DOHH2 (cell line): ENCODE measurements at regions not wholly inside any gene's neighbourhood (a gene's known extent, or its start where the extent isn't known, plus 50 kb on each side); places are given as distances from the start of the nearest gene placed in this dataset.

Experiments used
- H3F3A ChIP-seq: fragments of 200-600 bp; sonication (generic), shearing (Covaris generic); 2 replicates; pipeline ENCODE4 v1.6.0; 2016; ENCODE audit warnings: antibody characterized with exemption, mild to moderate bottlenecking; ENCODE audit not compliant: control insufficient read depth, insufficient read depth
- H3K27ac ChIP-seq: fragments of 200-600 bp; sonication (generic); 2 replicates; pipeline ENCODE4 v1.5.1; 2014; ENCODE audit warnings: low read depth, mild to moderate bottlenecking, low read length, moderate library complexity
- H3K27me3 ChIP-seq: fragments of 200-600 bp; sonication (generic); 2 replicates; pipeline ENCODE4 v1.6.1; 2014; ENCODE audit warnings: mild to moderate bottlenecking, low read length, mixed read lengths; ENCODE audit not compliant: control insufficient read depth
- H3K36me3 ChIP-seq: fragments of 200-600 bp; sonication (generic); 2 replicates; pipeline ENCODE4 v1.6.1; 2014; ENCODE audit warnings: mild to moderate bottlenecking, low read length, moderate library complexity, mixed read lengths; ENCODE audit not compliant: control insufficient read depth
- H3K4me1 ChIP-seq: fragments of 200-600 bp; sonication (generic); 2 replicates; pipeline ENCODE4 v1.6.1; 2014; ENCODE audit warnings: mild to moderate bottlenecking, low read length, mixed read lengths; ENCODE audit not compliant: control insufficient read depth
- H3K4me2 ChIP-seq: fragments of 200-600 bp; sonication (generic); 2 replicates; pipeline ENCODE4 v1.6.0; 2014; ENCODE audit warnings: mild to moderate bottlenecking, low read length, moderate library complexity
- H3K4me3 ChIP-seq: fragments of 200-600 bp; sonication (generic); 2 replicates; pipeline ENCODE4 v1.5.1; 2014; ENCODE audit warnings: mild to moderate bottlenecking, low read length, mixed read lengths
- H3K79me2 ChIP-seq: fragments of 200-600 bp; sonication (generic); 2 replicates; pipeline ENCODE4 v1.6.1; 2014; ENCODE audit warnings: mild to moderate bottlenecking, low read length, mixed read lengths; ENCODE audit not compliant: control insufficient read depth
- H3K9me2 ChIP-seq: fragments of 200-600 bp; sonication (generic); replicated peaks from 2 replicates; pipeline ENCODE4 v1.6.1; 2014; ENCODE audit warnings: mild to moderate bottlenecking, low read length, mixed read lengths; ENCODE audit not compliant: control insufficient read depth
- H3K9me3 ChIP-seq: fragments of 200-600 bp; sonication (generic); 2 replicates; pipeline ENCODE4 v1.6.1; 2014; ENCODE audit warnings: antibody characterized with exemption, low read length, mixed read lengths; ENCODE audit not compliant: control insufficient read depth, insufficient read depth
- H4K20me1 ChIP-seq: fragments of 200-600 bp; sonication (generic); 2 replicates; pipeline ENCODE4 v1.6.0; 2014; ENCODE audit warnings: low read depth, mild to moderate bottlenecking, antibody characterized with exemption, low read length, moderate library complexity; ENCODE audit not compliant: control insufficient read depth, insufficient read depth
- CTCF ChIP-seq: fragments of 200-600 bp; sonication (generic); IDR thresholded peaks from one replicate; pipeline ENCODE4 v1.5.1; 2014; ENCODE audit warnings: antibody characterized with exemption, mild to moderate bottlenecking, low read depth, low read length; ENCODE audit not compliant: poor library complexity, severe bottlenecking
- EZH2phosphoT487 ChIP-seq: fragments of 200-600 bp; sonication (generic); IDR thresholded peaks from 2 replicates; pipeline ENCODE4 v1.6.1; 2017; ENCODE audit warnings: borderline replicate concordance, mild to moderate bottlenecking, antibody characterized with exemption, low read length, moderate library complexity, mixed read lengths

GRCh38 chr5:100690036-100690560 lies 154.9 kb downstream of the FAM174A start:
- H3F3A ChIP-seq = no peaks in the 10 kb centered on the region
- no peaks in the 10 kb centered on the region for H3K79me2 ChIP-seq
- H4K20me1 ChIP-seq = no peaks in the 10 kb centered on the region
- no peaks in the 10 kb centered on the region for H3K27me3 ChIP-seq
- H3K9me3 ChIP-seq = no peaks in the 10 kb centered on the region
- no peaks in the 10 kb centered on the region for H3K36me3 ChIP-seq
- H3K4me3 ChIP-seq = no peak overlapping the region
- H3K27ac ChIP-seq = no peak overlapping the region
- H3K9me2 ChIP-seq = no peaks in the 10 kb centered on the region
- TF ChIP-seq EZH2phosphoT487 (no peak), CTCF (no peak)
- H3K4me2 ChIP-seq = no peak overlapping the region
- no peaks in the 10 kb centered on the region for H3K4me1 ChIP-seq

GRCh38 chr5:100691085-100691484 lies 155.9 kb downstream of the FAM174A start:
- no peak for TF ChIP-seq CTCF
- TF ChIP-seq EZH2phosphoT487 = no peak
- Histone ChIP-seq H3K9me2 (no peaks in the 10 kb centered on the region), H3K4me3 (no peak overlapping the region), H3K79me2 (no peaks in the 10 kb centered on the region), H3K36me3 (no peaks in the 10 kb centered on the region), H4K20me1 (no peaks in the 10 kb centered on the region), H3K4me1 (no peaks in the 10 kb centered on the region), H3K27ac (no peak overlapping the region), H3F3A (no peaks in the 10 kb centered on the region), H3K9me3 (no peaks in the 10 kb centered on the region), H3K27me3 (no peaks in the 10 kb centered on the region), H3K4me2 (no peak overlapping the region)

GRCh38 chr5:100691548-100691947 lies 156.4 kb downstream of the FAM174A start:
- H3K27me3 ChIP-seq = no peaks in the 10 kb centered on the region
- H3K36me3 ChIP-seq = no peaks in the 10 kb centered on the region
- H3K9me2 ChIP-seq = no peaks in the 10 kb centered on the region
- H3K4me3 ChIP-seq = no peak overlapping the region
- H3K79me2 ChIP-seq = no peaks in the 10 kb centered on the region
- H3F3A ChIP-seq = no peaks in the 10 kb centered on the region
- no peak overlapping the region for H3K27ac ChIP-seq
- no peak for TF ChIP-seq CTCF
- TF ChIP-seq EZH2phosphoT487 = no peak
- no peak overlapping the region for H3K4me2 ChIP-seq
- no peaks in the 10 kb centered on the region for H4K20me1 ChIP-seq
- H3K9me3 ChIP-seq = no peaks in the 10 kb centered on the region
- no peaks in the 10 kb centered on the region for H3K4me1 ChIP-seq

- no peaks in the 10 kb centered on the region for H3K36me3 ChIP-seq
- no peak overlapping the region for H3K27ac ChIP-seq
- H3K9me3 ChIP-seq = no peaks in the 10 kb centered on the region
- H3K9me2 ChIP-seq = no peaks in the 10 kb centered on the region
- no peaks in the 10 kb centered on the region for H3F3A ChIP-seq
- H3K4me3 ChIP-seq = no peak overlapping the region
- no peaks in the 10 kb centered on the region for H3K79me2 ChIP-seq
- H3K4me2 ChIP-seq = no peak overlapping the region
- no peaks in the 10 kb centered on the region for H3K27me3 ChIP-seq
- H4K20me1 ChIP-seq = no peaks in the 10 kb centered on the region
- H3K4me1 ChIP-seq = no peaks in the 10 kb centered on the region
- TF ChIP-seq EZH2phosphoT487 = no peak
- no peak for TF ChIP-seq CTCF
These were observed 158.3 kb downstream of the FAM174A start for GRCh38 chr5:100693481-100693880.
